Caco-2 (cell line): ENCODE measurements at regions not wholly inside any gene's neighbourhood (a gene's known extent, or its start where the extent isn't known, plus 50 kb on each side); places are given as distances from the start of the nearest gene placed in this dataset.

Experiments used
- BruUV-seq: library from RNA; stranded (reverse); fragments of 400-500 nt; replicated peaks from 2 replicates; lab custom pipeline; 2021; lab: Mats Ljungman, UMichigan
- CTCF ChIA-PET: fragments of 300-600 bp; sonication (Branson Sonifier 250); formaldehyde crosslinking; loops from one replicate; lab custom pipeline; 2022; ENCODE audit warnings: antibody characterized with exemption; lab: Charles Lee
- POLR2A ChIA-PET: fragments of 300-600 bp; sonication (Branson Sonifier 250); formaldehyde crosslinking; loops from one replicate; lab custom pipeline; 2022; ENCODE audit warnings: antibody characterized with exemption; lab: Charles Lee
- DNase-seq, 2 experiments: peaks; one replicate each; pipeline versions ENCODE4 v3.0.0 to v3.0.0-alpha.2; 2020 to 2022
- H3K27me3 ChIP-seq: replicated peaks from 2 replicates; pipeline ENCODE4 v1.6.0; 2011; ENCODE audit warnings: low read length; ENCODE audit not compliant: control insufficient read depth, insufficient read depth
- H3K36me3 ChIP-seq: 2 replicates; pipeline ENCODE4 v1.5.1; 2011; ENCODE audit warnings: low read length; ENCODE audit not compliant: control insufficient read depth, insufficient read depth
- H3K4me1 ChIP-seq: fragments of 250-450 bp; sonication (Bioruptor Pico); 2 replicates; pipeline ENCODE4 v1.5.1; 2020; ENCODE audit warnings: mild to moderate bottlenecking
- H3K4me3 ChIP-seq: 2 replicates; pipeline ENCODE4 v1.5.1; 2011; ENCODE audit warnings: low read depth, mild to moderate bottlenecking, control low read depth, low read length
- H3K9me3 ChIP-seq: fragments of 250-450 bp; sonication (Bioruptor Pico); 2 replicates; pipeline ENCODE4 v1.5.1; 2020; ENCODE audit warnings: mild to moderate bottlenecking, moderate library complexity
- H3K27ac Mint-ChIP-seq: one replicate; pipeline ENCODE4 v1.8.0; 2022; ENCODE audit warnings: mixed read lengths; ENCODE audit not compliant: unreplicated experiment
- H3K27me3 Mint-ChIP-seq: one replicate; pipeline ENCODE4 v1.8.0; 2022; ENCODE audit warnings: mixed read lengths; ENCODE audit not compliant: insufficient read depth, unreplicated experiment
- H3K36me3 Mint-ChIP-seq: one replicate; pipeline ENCODE4 v1.8.0; 2022; ENCODE audit warnings: mild to moderate bottlenecking, mixed read lengths; ENCODE audit not compliant: insufficient read depth, unreplicated experiment
- H3K4me1 Mint-ChIP-seq: one replicate; pipeline ENCODE4 v1.8.0; 2022; ENCODE audit warnings: low read depth, mixed read lengths; ENCODE audit not compliant: unreplicated experiment
- H3K4me3 Mint-ChIP-seq: one replicate; pipeline ENCODE4 v1.8.0; 2022; ENCODE audit warnings: mild to moderate bottlenecking, moderate library complexity, mixed read lengths; ENCODE audit not compliant: unreplicated experiment
- H3K9me3 Mint-ChIP-seq: one replicate; pipeline ENCODE4 v1.8.0; 2022; ENCODE audit warnings: mixed read lengths; ENCODE audit not compliant: unreplicated experiment
- intact Hi-C: fragments of 100-400 bp; cut with micrococcal nuclease; formaldehyde crosslinking; loops from one replicate; pipeline ENCODE4 v1.10.0; 2022; ENCODE audit not compliant: unreplicated experiment
- TF ChIP-seq, protein P1 (sequence below), 2 experiments: fragments of 200-600 bp in 1 of 2; IDR thresholded peaks; 1 replicate in 1 of 2; 2 replicates in 1 of 2; pipeline versions ENCODE4 v1.5.1 to v1.8.0; 2011 to 2022; ENCODE audit warnings: antibody characterized with exemption in 1 of 2, control low read depth in 1 of 2, inconsistent platforms in 1 of 2, low read depth in 1 of 2, low read length in 1 of 2, mild to moderate bottlenecking in 1 of 2, moderate library complexity in 1 of 2; ENCODE audit not compliant: insufficient read depth in 1 of 2, severe bottlenecking in 1 of 2, unreplicated experiment in 1 of 2

GRCh38 chr4:41483771-41484170 is 54.2 kb upstream of the LIMCH1 start:
- Mint-ChIP-seq H3K27me3 (no peaks in the 10 kb centered on the region), H3K9me3 (no peaks in the 10 kb centered on the region), H3K27ac (no peak overlapping the region), H3K4me1 (peaks cover 9% of the 10 kb centered on the region), H3K4me3 (no peak overlapping the region), H3K36me3 (no peaks in the 10 kb centered on the region)
- POLR2A ChIA-PET, result no interaction called here
- H3K4me3 ChIP-seq, result no peak overlapping the region
- TF ChIP-seq, protein P1, sequence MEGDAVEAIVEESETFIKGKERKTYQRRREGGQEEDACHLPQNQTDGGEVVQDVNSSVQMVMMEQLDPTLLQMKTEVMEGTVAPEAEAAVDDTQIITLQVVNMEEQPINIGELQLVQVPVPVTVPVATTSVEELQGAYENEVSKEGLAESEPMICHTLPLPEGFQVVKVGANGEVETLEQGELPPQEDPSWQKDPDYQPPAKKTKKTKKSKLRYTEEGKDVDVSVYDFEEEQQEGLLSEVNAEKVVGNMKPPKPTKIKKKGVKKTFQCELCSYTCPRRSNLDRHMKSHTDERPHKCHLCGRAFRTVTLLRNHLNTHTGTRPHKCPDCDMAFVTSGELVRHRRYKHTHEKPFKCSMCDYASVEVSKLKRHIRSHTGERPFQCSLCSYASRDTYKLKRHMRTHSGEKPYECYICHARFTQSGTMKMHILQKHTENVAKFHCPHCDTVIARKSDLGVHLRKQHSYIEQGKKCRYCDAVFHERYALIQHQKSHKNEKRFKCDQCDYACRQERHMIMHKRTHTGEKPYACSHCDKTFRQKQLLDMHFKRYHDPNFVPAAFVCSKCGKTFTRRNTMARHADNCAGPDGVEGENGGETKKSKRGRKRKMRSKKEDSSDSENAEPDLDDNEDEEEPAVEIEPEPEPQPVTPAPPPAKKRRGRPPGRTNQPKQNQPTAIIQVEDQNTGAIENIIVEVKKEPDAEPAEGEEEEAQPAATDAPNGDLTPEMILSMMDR (IDR thresholded peaks at IDR 0.05; ENCODE audit: insufficient read depth in 1 of 2, low read depth in 1 of 2, low read length in 1 of 2, severe bottlenecking in 1 of 2, unreplicated experiment in 1 of 2), result no peak
- no peaks in the 10 kb centered on the region for H3K27me3 ChIP-seq
- H3K9me3 ChIP-seq, result no peaks in the 10 kb centered on the region
- no peaks in the 10 kb centered on the region for H3K36me3 ChIP-seq
- no TSS peak for BruUV-seq
- CTCF ChIA-PET, result no interaction called here
- peaks cover 25% of the 10 kb centered on the region for H3K4me1 ChIP-seq
- intact Hi-C loops, result no loop called here
- DNase-seq, result no peak

DNA sequence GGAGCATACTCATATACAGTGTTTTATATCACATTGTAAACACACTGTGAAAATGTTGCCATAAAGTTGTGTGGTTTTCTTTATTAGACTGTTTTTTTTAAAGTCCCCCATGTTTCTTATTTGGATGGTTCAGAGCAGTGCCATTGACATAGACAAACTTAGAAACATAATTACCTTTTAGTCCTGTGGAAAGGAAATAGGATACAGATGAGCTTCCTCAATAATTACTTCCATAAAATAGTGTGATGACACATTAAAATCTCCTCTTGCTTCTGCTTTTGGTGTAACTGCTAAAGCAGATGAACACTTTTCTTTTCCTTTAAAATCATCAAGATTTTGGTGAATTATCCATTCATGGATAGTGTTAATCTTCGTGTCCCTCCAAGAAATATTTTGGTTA is 52.9 kb upstream of the LIMCH1 start:
- CTCF ChIA-PET, result no interaction called here
- no peaks in the 10 kb centered on the region for H3K27me3 ChIP-seq
- H3K4me1 Mint-ChIP-seq, result peaks cover 9% of the 10 kb centered on the region
- no peak for DNase-seq
- TF ChIP-seq, protein P1 (IDR thresholded peaks at IDR 0.05; ENCODE audit: insufficient read depth in 1 of 2, low read depth in 1 of 2, low read length in 1 of 2, severe bottlenecking in 1 of 2, unreplicated experiment in 1 of 2), result no peak
- no peaks in the 10 kb centered on the region for H3K9me3 ChIP-seq
- no peak overlapping the region for H3K27ac Mint-ChIP-seq
- intact Hi-C loops, result no loop called here
- POLR2A ChIA-PET, result no interaction called here
- H3K4me1 ChIP-seq, result peaks cover 25% of the 10 kb centered on the region
- no peaks in the 10 kb centered on the region for H3K9me3 Mint-ChIP-seq
- H3K27me3 Mint-ChIP-seq, result no peaks in the 10 kb centered on the region
- H3K4me3 ChIP-seq, result no peak overlapping the region
- no peaks in the 10 kb centered on the region for H3K36me3 ChIP-seq
- BruUV-seq, result no TSS peak
- no peaks in the 10 kb centered on the region for H3K36me3 Mint-ChIP-seq
- H3K4me3 Mint-ChIP-seq, result no peak overlapping the region

DNA sequence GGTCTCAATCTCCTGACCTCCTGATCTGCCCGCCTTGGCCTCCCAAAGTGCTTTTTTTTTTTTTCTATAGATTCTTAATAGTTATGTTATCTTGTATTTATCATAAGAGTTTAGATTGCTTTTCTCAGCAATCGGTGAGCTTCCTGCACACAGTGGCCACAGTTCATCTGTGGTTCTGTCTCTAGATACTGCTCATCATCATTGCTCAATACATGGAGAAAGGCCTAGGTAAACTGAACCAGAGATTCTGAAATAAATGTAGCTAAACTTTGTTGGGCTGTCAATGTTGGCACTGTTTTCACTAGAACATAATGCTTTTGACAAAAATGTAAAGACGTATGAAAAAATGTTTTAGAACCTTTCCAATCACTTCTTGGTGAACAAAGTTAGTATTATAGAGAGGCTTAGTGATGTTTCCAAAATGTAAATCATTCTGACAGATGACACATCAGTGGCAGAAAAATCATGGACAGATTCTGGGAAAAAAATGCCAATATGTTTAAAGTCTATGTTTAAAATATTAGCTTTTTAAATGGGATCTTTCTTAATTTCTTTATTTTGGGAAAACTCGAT is 50.0 kb upstream of the LIMCH1 start:
- Histone ChIP-seq H3K4me1 (peaks cover 22% of the 10 kb centered on the region), H3K9me3 (no peaks in the 10 kb centered on the region), H3K27me3 (no peaks in the 10 kb centered on the region), H3K36me3 (no peaks in the 10 kb centered on the region), H3K4me3 (no peak overlapping the region)
- Mint-ChIP-seq H3K4me1 (peaks cover 9% of the 10 kb centered on the region), H3K27ac (no peak overlapping the region), H3K27me3 (no peaks in the 10 kb centered on the region), H3K36me3 (no peaks in the 10 kb centered on the region), H3K9me3 (no peaks in the 10 kb centered on the region), H3K4me3 (no peak overlapping the region)
- BruUV-seq, result no TSS peak
- DNase-seq, result no peak
- ChIA-PET POLR2A (no interaction called here), CTCF (no interaction called here)
- intact Hi-C loops, result no loop called here
- TF ChIP-seq, protein P1 (IDR thresholded peaks at IDR 0.05; ENCODE audit: insufficient read depth in 1 of 2, low read depth in 1 of 2, low read length in 1 of 2, severe bottlenecking in 1 of 2, unreplicated experiment in 1 of 2), result no peak
